ENCODE measurements at regions not wholly inside any gene's neighbourhood (a gene's known extent, or its start where the extent isn't known, plus 50 kb on each side); places are given as distances from the start of the nearest gene placed in this dataset.

GRCh38 chr11:88387957-88388356 is 50.4 kb upstream of the CTSC start:
- H3K9me3 ChIP-seq: no peaks in the 10 kb centered on the region
- H3K4me1 ChIP-seq: peaks cover 0 to 4% (median 0%) of the 10 kb centered on the region in 3 donors
- H3K36me3 ChIP-seq: no peaks in the 10 kb centered on the region
- no peak for TF ChIP-seq POLR2AphosphoS5 (IDR thresholded peaks at IDR 0.05)
- no peak for TF ChIP-seq EP300 (IDR thresholded peaks at IDR 0.05)
- TF ChIP-seq CTCF (IDR thresholded peaks at IDR 0.05): no peak
- no peak for TF ChIP-seq POLR2A (IDR thresholded peaks at IDR 0.05)
- H3K27ac ChIP-seq: no peak overlapping the region
- no peak overlapping the region for H3K4me3 ChIP-seq
- no peaks in the 10 kb centered on the region for H3K27me3 ChIP-seq
- ATAC-seq: no peak

All from gastroesophageal sphincter (tissue), 4 donors.